OCI-LY3 (cell line): ENCODE measurements at regions not wholly inside any gene's neighbourhood (a gene's known extent, or its start where the extent isn't known, plus 50 kb on each side); places are given as distances from the start of the nearest gene placed in this dataset.

Experiments
- H2AFZ ChIP-seq: fragments of 200-600, 300-600 bp; shearing (Covaris generic); 2 replicates; pipeline ENCODE4 v1.6.0; 2014; ENCODE audit warnings: antibody characterized with exemption, low read depth, low read length
- H3K27ac ChIP-seq: fragments of 200-600, 300-600 bp; sonication (generic); 2 replicates; pipeline ENCODE4 v1.5.1; 2014; ENCODE audit warnings: mild to moderate bottlenecking, low read length, moderate library complexity, mixed read lengths
- H3K27me3 ChIP-seq: fragments of 200-600, 300-600 bp; sonication (generic); 2 replicates; pipeline ENCODE4 v1.6.1; 2014; ENCODE audit warnings: low read depth, low read length, mixed read lengths
- H3K36me3 ChIP-seq: fragments of 200-600, 300-600 bp; sonication (generic); replicated peaks from 2 replicates; pipeline ENCODE3; 2014; ENCODE audit warnings: low read depth, low read length, mixed read lengths
- H3K4me1 ChIP-seq: fragments of 300-600, 200-600 bp; sonication (generic); 2 replicates; pipeline ENCODE4 v1.6.1; 2014; ENCODE audit warnings: low read length, mixed read lengths
- H3K4me2 ChIP-seq: fragments of 200-600, 300-600 bp; sonication (generic); 2 replicates; pipeline ENCODE4 v1.6.1; 2014; ENCODE audit warnings: low read length, mixed read lengths
- H3K4me3 ChIP-seq: fragments of 300-600, 200-600 bp; sonication (generic); 2 replicates; pipeline ENCODE4 v1.5.1; 2014; ENCODE audit warnings: antibody characterized with exemption, mild to moderate bottlenecking, low read length, moderate library complexity
- H3K79me2 ChIP-seq: fragments of 300-600, 200-600 bp; shearing (Covaris generic); 2 replicates; pipeline ENCODE4 v1.6.1; 2014; ENCODE audit warnings: mild to moderate bottlenecking, low read length, mixed read lengths
- H3K9ac ChIP-seq: fragments of 300-600, 200-600 bp; shearing (Covaris generic); 2 replicates; pipeline ENCODE4 v1.6.0; 2014; ENCODE audit warnings: mild to moderate bottlenecking, low read length, moderate library complexity
- H3K9me3 ChIP-seq: fragments of 200-600, 300-600 bp; shearing (Covaris generic); 2 replicates; pipeline ENCODE4 v1.6.1; 2014; ENCODE audit warnings: low read length, mixed read lengths; ENCODE audit not compliant: insufficient read depth
- H4K20me1 ChIP-seq: fragments of 200-600, 300-600 bp; sonication (generic); 2 replicates; pipeline ENCODE4 v1.6.1; 2016; ENCODE audit warnings: low read length, mixed read lengths; ENCODE audit not compliant: insufficient read depth
- CTCF ChIP-seq: fragments of 200-600, 300-600 bp; sonication (generic); IDR thresholded peaks from 2 replicates; pipeline ENCODE4 v1.5.1; 2014; ENCODE audit warnings: antibody characterized with exemption, low read length, low read depth
- EZH2phosphoT487 ChIP-seq: fragments of 200-600 bp; shearing (Covaris generic); IDR thresholded peaks from 2 replicates; pipeline ENCODE4 v1.6.1; 2018; ENCODE audit warnings: antibody characterized with exemption, mixed run types, low read depth

- H3K4me2 ChIP-seq, result no peak overlapping the region
- TF ChIP-seq EZH2phosphoT487 (no peak), CTCF (no peak)
Measured at GRCh38 chr10:6973899-6974298, 393.8 kb upstream of the PRKCQ start.

GRCh38 chr10:6972226-6972625 is 392.1 kb upstream of the PRKCQ start:
- no peaks in the 10 kb centered on the region for H3K79me2 ChIP-seq
- no peaks in the 10 kb centered on the region for H4K20me1 ChIP-seq
- H3K4me1 ChIP-seq, result no peaks in the 10 kb centered on the region
- H3K4me3 ChIP-seq, result no peak overlapping the region
- no peak overlapping the region for H3K9ac ChIP-seq
- H3K36me3 ChIP-seq, result no peaks in the 10 kb centered on the region
- TF ChIP-seq CTCF, result no peak
- H3K9me3 ChIP-seq, result no peaks in the 10 kb centered on the region
- no peak overlapping the region for H2AFZ ChIP-seq
- no peak overlapping the region for H3K27ac ChIP-seq
- H3K4me2 ChIP-seq, result no peak overlapping the region
- H3K27me3 ChIP-seq, result 0 out of 2 replicates have a peak, but pooled peaks cover 12% of the 10 kb centered on the region

More at GRCh38 chr10:6973899-6974298, 393.8 kb upstream of the PRKCQ start:
- Histone ChIP-seq H3K9ac (no peak overlapping the region), H2AFZ (no peak overlapping the region), H3K9me3 (no peaks in the 10 kb centered on the region), H4K20me1 (no peaks in the 10 kb centered on the region), H3K4me1 (no peaks in the 10 kb centered on the region), H3K79me2 (no peaks in the 10 kb centered on the region), H3K27ac (no peak overlapping the region), H3K4me3 (no peak overlapping the region), H3K36me3 (no peaks in the 10 kb centered on the region), H3K27me3 (0 out of 2 replicates have a peak, but pooled peaks cover 18% of the 10 kb centered on the region)

- Histone ChIP-seq H3K36me3 (no peaks in the 10 kb centered on the region), H3K79me2 (no peaks in the 10 kb centered on the region), H3K27ac (no peak overlapping the region), H3K27me3 (peaks cover 11% of the 10 kb centered on the region), H3K9me3 (no peaks in the 10 kb centered on the region), H3K4me3 (no peak overlapping the region), H3K9ac (no peak overlapping the region), H2AFZ (no peak overlapping the region), H4K20me1 (no peaks in the 10 kb centered on the region), H3K4me1 (no peaks in the 10 kb centered on the region), H3K4me2 (no peak overlapping the region)
- no peak for TF ChIP-seq EZH2phosphoT487
- TF ChIP-seq CTCF, result no peak
Measured at GRCh38 chr10:6969659-6970058, 389.6 kb upstream of the PRKCQ start.

- Histone ChIP-seq H3K9me3 (no peaks in the 10 kb centered on the region), H2AFZ (no peak overlapping the region), H4K20me1 (no peaks in the 10 kb centered on the region), H3K4me2 (no peak overlapping the region), H3K4me3 (no peak overlapping the region), H3K79me2 (no peaks in the 10 kb centered on the region), H3K36me3 (no peaks in the 10 kb centered on the region), H3K27ac (no peak overlapping the region), H3K4me1 (no peaks in the 10 kb centered on the region), H3K27me3 (peaks cover 5% of the 10 kb centered on the region), H3K9ac (no peak overlapping the region)
- TF ChIP-seq EZH2phosphoT487 (no peak), CTCF (no peak)
Measured at GRCh38 chr10:6964543-6964942, 384.5 kb upstream of the PRKCQ start.
